SK-N-MC (cell line): ENCODE measurements at regions not wholly inside any gene's neighbourhood (a gene's known extent, or its start where the extent isn't known, plus 50 kb on each side); places are given as distances from the start of the nearest gene placed in this dataset.
A peak's percentile ranks its signal among the peaks of the same experiment; 100 is the strongest.
"Not testable (repeated sequence)": the region's sequence is repeated elsewhere in the genome, so short reads cannot be mapped to it uniquely, and the experiment has no call there.

Experiments used
- DNase-seq: peaks from one replicate; pipeline ENCODE4 v3.0.0-alpha.2; 2011; ENCODE audit warnings: low read depth, low spot score
- H3K27ac ChIP-seq: fragments of 200-600 bp; sonication (generic); 2 replicates; pipeline ENCODE4 v1.5.1; 2016; ENCODE audit warnings: mixed run types
- H3K36me3 ChIP-seq: fragments of 200-600 bp; sonication (generic); 2 replicates; pipeline ENCODE4 v1.6.1; 2017; ENCODE audit warnings: antibody characterized with exemption, low read length, mixed read lengths; ENCODE audit not compliant: insufficient read depth
- H3K4me3 ChIP-seq: fragments of 200-600 bp; sonication (generic); 2 replicates; pipeline ENCODE4 v1.5.1; 2016
- H3K9ac ChIP-seq: fragments of 200-600 bp; sonication (generic); 2 replicates; pipeline ENCODE4 v1.8.0; 2017; ENCODE audit warnings: mixed run types, mixed read lengths; ENCODE audit not compliant: insufficient read length
- H3K9me3 ChIP-seq: fragments of 200-600 bp; sonication (generic); 2 replicates; pipeline ENCODE4 v1.6.1; 2017; ENCODE audit warnings: low read depth, mild to moderate bottlenecking, antibody characterized with exemption, low read length, moderate library complexity, mixed read lengths
- EZH2 ChIP-seq: fragments of 200-600 bp; sonication (generic); IDR thresholded peaks from one replicate; pipeline ENCODE4 v1.6.1; 2017; ENCODE audit warnings: antibody characterized with exemption
- FOXP2 ChIP-seq: optimal IDR thresholded peaks from 2 replicates; pipeline ENCODE3; 2011; ENCODE audit warnings: mild to moderate bottlenecking, moderate library complexity; ENCODE audit not compliant: insufficient read depth; ENCODE audit errors: extremely low read length, control extremely low read depth
- POLR2AphosphoS5 ChIP-seq: IDR thresholded peaks from 2 replicates; pipeline ENCODE4 v1.6.1; 2012; ENCODE audit warnings: mild to moderate bottlenecking, low read depth, low read length, borderline replicate concordance

GRCh38 chrX:63526863-63527262 lies 175.7 kb upstream of the SPIN4 start:
- TF ChIP-seq EZH2 (no peak), FOXP2 (no peak), POLR2AphosphoS5 (no peak)
- no peak overlapping the region for H3K27ac ChIP-seq
- no peaks in the 10 kb centered on the region for H3K9me3 ChIP-seq
- no peak overlapping the region for H3K4me3 ChIP-seq
- H3K36me3 ChIP-seq = no peaks in the 10 kb centered on the region
- no peak for DNase-seq
- H3K9ac ChIP-seq = no peak overlapping the region

GRCh38 chrX:63525491-63525890 lies 174.4 kb upstream of the SPIN4 start:
- H3K27ac ChIP-seq = no peak overlapping the region
- TF ChIP-seq EZH2 (no peak), FOXP2 (no peak), POLR2AphosphoS5 (no peak)
- no peak for DNase-seq

GRCh38 chrX:63519368-63519767 lies 168.2 kb upstream of the SPIN4 start:
- H3K36me3 ChIP-seq, H3K9ac ChIP-seq, H3K4me3 ChIP-seq, DNase-seq, H3K9me3 ChIP-seq, H3K27ac ChIP-seq: not testable (repeated sequence)

More at GRCh38 chrX:63525491-63525890, 174.4 kb upstream of the SPIN4 start:
- Histone ChIP-seq H3K9me3 (no peaks in the 10 kb centered on the region), H3K4me3 (no peak overlapping the region), H3K9ac (no peak overlapping the region), H3K36me3 (no peaks in the 10 kb centered on the region)

- no peaks in the 10 kb centered on the region for H3K9me3 ChIP-seq
- no peak overlapping the region for H3K4me3 ChIP-seq
- DNase-seq = no peak
- H3K9ac ChIP-seq = no peak overlapping the region
- TF ChIP-seq POLR2AphosphoS5 = no peak
- TF ChIP-seq EZH2 = no peak
- TF ChIP-seq FOXP2 = no peak
- H3K27ac ChIP-seq = no peak overlapping the region
- H3K36me3 ChIP-seq = no peaks in the 10 kb centered on the region
These were observed 163.5 kb upstream of the SPIN4 start for GRCh38 chrX:63514569-63515080.

- H3K4me3 ChIP-seq = no peak overlapping the region
- DNase-seq = no peak
- TF ChIP-seq FOXP2 = no peak
- TF ChIP-seq POLR2AphosphoS5 = no peak
- TF ChIP-seq EZH2 = no peak
These were observed 162.9 kb upstream of the SPIN4 start for GRCh38 chrX:63513825-63514568.

GRCh38 chrX:63511361-63511760 lies 160.2 kb upstream of the SPIN4 start:
- no peaks in the 10 kb centered on the region for H3K36me3 ChIP-seq
- no peak overlapping the region for H3K27ac ChIP-seq
- no peak overlapping the region for H3K4me3 ChIP-seq
- no peak for TF ChIP-seq EZH2
- TF ChIP-seq FOXP2 = no peak
- TF ChIP-seq POLR2AphosphoS5 = no peak
- DNase-seq = no peak
- H3K9me3 ChIP-seq = no peaks in the 10 kb centered on the region
- no peak overlapping the region for H3K9ac ChIP-seq

More at GRCh38 chrX:63513825-63514568, 162.9 kb upstream of the SPIN4 start:
- Histone ChIP-seq H3K9me3 (no peaks in the 10 kb centered on the region), H3K36me3 (no peaks in the 10 kb centered on the region), H3K27ac (no peak overlapping the region), H3K9ac (no peak overlapping the region)

GRCh38 chrX:63508668-63509067 lies 157.5 kb upstream of the SPIN4 start:
- no peak overlapping the region for H3K9ac ChIP-seq
- no peak for DNase-seq
- H3K36me3 ChIP-seq = no peaks in the 10 kb centered on the region
- H3K27ac ChIP-seq = no peak overlapping the region
- no peaks in the 10 kb centered on the region for H3K9me3 ChIP-seq
- TF ChIP-seq FOXP2 (no peak), POLR2AphosphoS5 (no peak), EZH2 (no peak)
- no peak overlapping the region for H3K4me3 ChIP-seq

GRCh38 chrX:63506320-63506719 lies 155.2 kb upstream of the SPIN4 start:
- H3K36me3 ChIP-seq = no peaks in the 10 kb centered on the region
- DNase-seq = peak; percentile 3
- TF ChIP-seq EZH2 (no peak), FOXP2 (no peak), POLR2AphosphoS5 (no peak)
- no peak overlapping the region for H3K27ac ChIP-seq
- no peaks in the 10 kb centered on the region for H3K9me3 ChIP-seq
- H3K9ac ChIP-seq = no peak overlapping the region
- H3K4me3 ChIP-seq = no peak overlapping the region

GRCh38 chrX:63503541-63503940 lies 152.4 kb upstream of the SPIN4 start:
- peak overlapping the region; percentile 81 for H3K27ac ChIP-seq

More at GRCh38 chrX:63503541-63503940, 152.4 kb upstream of the SPIN4 start:
- peak; percentile 24 for DNase-seq
- no peak overlapping the region for H3K4me3 ChIP-seq
- H3K9me3 ChIP-seq = no peaks in the 10 kb centered on the region
- no peaks in the 10 kb centered on the region for H3K36me3 ChIP-seq
- TF ChIP-seq EZH2 = no peak
- no peak for TF ChIP-seq FOXP2
- TF ChIP-seq POLR2AphosphoS5 = no peak
- H3K9ac ChIP-seq = no peak overlapping the region
